H1 (cell line): ENCODE measurements at regions not wholly inside any gene's neighbourhood (a gene's known extent, or its start where the extent isn't known, plus 50 kb on each side); places are given as distances from the start of the nearest gene placed in this dataset.
A peak's percentile ranks its signal among the peaks of the same experiment; 100 is the strongest.

Experiments
- POLR2A ChIP-seq, 2 experiments: IDR thresholded peaks; 1 replicate in 1 of 2; 2 replicates in 1 of 2; pipeline ENCODE4 v1.6.1; 2011; ENCODE audit warnings: low read depth in 2 of 2, low read length in 2 of 2, mild to moderate bottlenecking in 2 of 2; ENCODE audit errors: control extremely low read depth in 1 of 2
- POLR2AphosphoS5 ChIP-seq: IDR thresholded peaks from 2 replicates; pipeline ENCODE4 v1.6.1; 2011; ENCODE audit warnings: low read depth, low read length
- RAD21 ChIP-seq, 2 experiments: IDR thresholded peaks in 1 of 2; conservative IDR thresholded peaks in 1 of 2; 2 replicates each; pipeline ENCODE4 v1.6.1; 2011; ENCODE audit warnings: low read depth in 2 of 2, low read length in 2 of 2, improper control_type of control experiment in 1 of 2, inconsistent platforms in 1 of 2, mild to moderate bottlenecking in 1 of 2, moderate library complexity in 1 of 2
- RFX5 ChIP-seq: IDR thresholded peaks from 2 replicates; pipeline ENCODE4 v1.6.1; 2011; ENCODE audit warnings: low read depth, low read length, improper control_type of control experiment, borderline replicate concordance
- TF ChIP-seq, protein P1 (sequence below), 3 experiments: IDR thresholded peaks; 1 replicate in 2 of 3; 2 replicates in 1 of 3; pipeline versions ENCODE4 v1.5.1 to v1.6.1; 2011; ENCODE audit warnings: low read length in 3 of 3, mild to moderate bottlenecking in 3 of 3, inconsistent platforms in 2 of 3, low read depth in 1 of 3, moderate library complexity in 1 of 3; ENCODE audit not compliant: insufficient read depth in 1 of 3; ENCODE audit errors: control extremely low read depth in 1 of 3

DNA sequence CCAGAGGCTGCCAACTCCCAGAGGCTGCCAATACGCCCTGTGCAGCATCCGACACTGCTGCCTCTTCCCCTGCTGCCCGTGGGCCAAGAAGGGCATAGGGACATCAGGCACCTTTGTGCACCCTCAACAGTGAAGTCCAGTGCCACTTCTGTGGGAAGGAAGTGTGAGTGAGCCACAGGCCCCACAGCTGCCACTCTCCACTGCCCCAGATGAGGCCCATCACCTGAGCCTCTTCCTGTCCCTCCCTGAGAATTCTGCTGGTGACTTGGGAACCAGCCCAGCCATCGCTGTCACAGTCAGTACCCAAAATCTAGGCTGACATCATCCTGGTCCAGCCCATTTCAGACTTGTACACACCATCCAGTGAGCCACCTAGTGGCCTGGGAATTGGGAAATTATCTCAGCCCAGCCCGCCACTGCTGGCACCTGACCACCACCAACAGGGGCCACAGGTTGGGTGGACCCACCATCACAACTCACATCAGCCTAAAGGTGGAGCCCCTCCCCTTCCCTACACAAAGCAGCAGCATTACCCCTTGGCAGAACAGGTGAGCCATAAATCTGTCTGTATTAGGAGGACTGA is 733.9 kb upstream of the KLHL1 start:
- TF ChIP-seq POLR2A (IDR thresholded peaks at IDR 0.05; ENCODE audit: control extremely low read depth in 1 of 2, low read depth in 2 of 2, low read length in 2 of 2) (no peak), RFX5 (no peak), RAD21 (IDR thresholded peaks at IDR 0.05 in 1 of 2, conservative IDR thresholded peaks at IDR 0.05 in 1 of 2; ENCODE audit: low read depth in 2 of 2, low read length in 2 of 2) (peak; percentile 5 to 25; a peak in 3 of 4 replicates), POLR2AphosphoS5 (no peak)
- TF ChIP-seq, protein P1, sequence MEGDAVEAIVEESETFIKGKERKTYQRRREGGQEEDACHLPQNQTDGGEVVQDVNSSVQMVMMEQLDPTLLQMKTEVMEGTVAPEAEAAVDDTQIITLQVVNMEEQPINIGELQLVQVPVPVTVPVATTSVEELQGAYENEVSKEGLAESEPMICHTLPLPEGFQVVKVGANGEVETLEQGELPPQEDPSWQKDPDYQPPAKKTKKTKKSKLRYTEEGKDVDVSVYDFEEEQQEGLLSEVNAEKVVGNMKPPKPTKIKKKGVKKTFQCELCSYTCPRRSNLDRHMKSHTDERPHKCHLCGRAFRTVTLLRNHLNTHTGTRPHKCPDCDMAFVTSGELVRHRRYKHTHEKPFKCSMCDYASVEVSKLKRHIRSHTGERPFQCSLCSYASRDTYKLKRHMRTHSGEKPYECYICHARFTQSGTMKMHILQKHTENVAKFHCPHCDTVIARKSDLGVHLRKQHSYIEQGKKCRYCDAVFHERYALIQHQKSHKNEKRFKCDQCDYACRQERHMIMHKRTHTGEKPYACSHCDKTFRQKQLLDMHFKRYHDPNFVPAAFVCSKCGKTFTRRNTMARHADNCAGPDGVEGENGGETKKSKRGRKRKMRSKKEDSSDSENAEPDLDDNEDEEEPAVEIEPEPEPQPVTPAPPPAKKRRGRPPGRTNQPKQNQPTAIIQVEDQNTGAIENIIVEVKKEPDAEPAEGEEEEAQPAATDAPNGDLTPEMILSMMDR (IDR thresholded peaks at IDR 0.05; ENCODE audit: control extremely low read depth in 1 of 3, insufficient read depth in 1 of 3, low read depth in 1 of 3, low read length in 3 of 3), result peak in 2 of 3 experiments; percentile 7 to 23; a peak in 2 of 4 replicates
